Fibroblast of lung (primary cell): ENCODE measurements at regions not wholly inside any gene's neighbourhood (a gene's known extent, or its start where the extent isn't known, plus 50 kb on each side); places are given as distances from the start of the nearest gene placed in this dataset.

Experiments used
- CTCF ChIP-seq, 2 donors: IDR thresholded peaks in 1 of 2; conservative IDR thresholded peaks in 1 of 2; 1 replicate in 1 of 2; 2 replicates in 1 of 2; pipeline ENCODE4 v1.5.1; 2011 to 2012; ENCODE audit warnings: low read length in 2 of 2, control low read depth in 1 of 2, inconsistent platforms in 1 of 2, low read depth in 1 of 2, mild to moderate bottlenecking in 1 of 2
- EZH2 ChIP-seq: IDR thresholded peaks from 2 replicates; pipeline ENCODE4 v1.5.1; 2012; ENCODE audit warnings: low read length, control low read depth, mild to moderate bottlenecking; ENCODE audit errors: missing control alignments

GRCh38 chr5:74993743-74994142 is 58.6 kb downstream of the GCNT4 start:
- no peak for TF ChIP-seq CTCF (conservative IDR thresholded peaks at IDR 0.05 in 1 of 2, IDR thresholded peaks at IDR 0.05 in 1 of 2; ENCODE audit: low read depth in 1 of 2, low read length in 2 of 2)
- TF ChIP-seq EZH2: no peak
